ENCODE measurements at regions not wholly inside any gene's neighbourhood (a gene's known extent, or its start where the extent isn't known, plus 50 kb on each side); places are given as distances from the start of the nearest gene placed in this dataset.

GRCh38 chr6:20263059-20263458 is 50.8 kb upstream of the MBOAT1 start:
- Histone ChIP-seq H3K9me3 (peaks cover 0 to 5% of the 10 kb centered on the region in 2 donors), H3K4me1 (no peaks in the 10 kb centered on the region), H3K36me3 (no peaks in the 10 kb centered on the region), H3K27me3 (no peaks in the 10 kb centered on the region), H3K4me3 (no peak overlapping the region), H3K27ac (no peak overlapping the region)
- DNase-seq (ENCODE audit: low spot score in 2 of 2), result no peak
- intact Hi-C loops (cut with DNase I; ENCODE audit: low total_unique reads), result no loop called here
- TF ChIP-seq POLR2A (IDR thresholded peaks at IDR 0.05) (no peak), POLR2AphosphoS5 (IDR thresholded peaks at IDR 0.05) (no peak), CTCF (IDR thresholded peaks at IDR 0.05) (no peak)

GRCh38 chr6:20265842-20266241 is 53.6 kb upstream of the MBOAT1 start:
- intact Hi-C loops (cut with DNase I; ENCODE audit: low total_unique reads), result no loop called here
- H3K27ac ChIP-seq, result no peak overlapping the region

GRCh38 chr6:20266851-20267608 is 54.8 kb upstream of the MBOAT1 start:
- Histone ChIP-seq H3K4me3 (no peak overlapping the region), H3K4me1 (no peaks in the 10 kb centered on the region), H3K27ac (no peak overlapping the region), H3K27me3 (no peaks in the 10 kb centered on the region), H3K36me3 (no peaks in the 10 kb centered on the region), H3K9me3 (peaks cover 0 to 5% of the 10 kb centered on the region in 2 donors)
- DNase-seq (ENCODE audit: low spot score in 2 of 2), result no peak
- TF ChIP-seq CTCF (IDR thresholded peaks at IDR 0.05) (no peak), POLR2A (IDR thresholded peaks at IDR 0.05) (no peak), POLR2AphosphoS5 (IDR thresholded peaks at IDR 0.05) (no peak)
- intact Hi-C loops (cut with DNase I; ENCODE audit: low total_unique reads), result no loop called here

More at GRCh38 chr6:20265842-20266241, 53.6 kb upstream of the MBOAT1 start:
- DNase-seq (ENCODE audit: low spot score in 2 of 2), result no peak
- Histone ChIP-seq H3K4me3 (no peak overlapping the region), H3K4me1 (no peaks in the 10 kb centered on the region), H3K9me3 (peaks cover 0 to 5% of the 10 kb centered on the region in 2 donors), H3K36me3 (no peaks in the 10 kb centered on the region), H3K27me3 (no peaks in the 10 kb centered on the region)
- TF ChIP-seq CTCF (IDR thresholded peaks at IDR 0.05), result no peak
- TF ChIP-seq POLR2AphosphoS5 (IDR thresholded peaks at IDR 0.05), result no peak
- TF ChIP-seq POLR2A (IDR thresholded peaks at IDR 0.05), result no peak

DNA sequence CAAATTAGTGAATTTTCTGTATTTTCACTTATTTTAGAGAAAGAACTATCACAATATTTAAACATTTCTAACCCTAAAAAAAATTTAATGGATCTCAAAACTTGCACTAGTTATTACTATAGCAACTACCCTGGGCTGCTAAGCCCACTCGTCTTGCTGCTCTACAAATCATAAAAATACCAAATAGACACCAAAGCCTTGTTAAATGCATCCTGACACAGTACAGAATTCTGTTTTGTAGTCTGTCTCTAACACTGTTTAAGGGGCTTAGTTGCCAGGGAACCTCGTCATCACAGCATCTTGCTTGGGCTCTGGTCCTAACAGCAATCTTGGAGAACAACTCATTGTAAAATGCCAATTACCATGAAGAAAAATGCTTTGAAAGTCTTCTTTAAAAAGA is 56.9 kb upstream of the MBOAT1 start:
- Histone ChIP-seq H3K36me3 (no peaks in the 10 kb centered on the region), H3K9me3 (no peaks in the 10 kb centered on the region)

More for the DNA sequence above, 56.9 kb upstream of the MBOAT1 start:
- intact Hi-C loops (cut with DNase I; ENCODE audit: low total_unique reads), result no loop called here
- TF ChIP-seq POLR2AphosphoS5 (IDR thresholded peaks at IDR 0.05) (no peak), CTCF (IDR thresholded peaks at IDR 0.05) (no peak), POLR2A (IDR thresholded peaks at IDR 0.05) (no peak)
- Histone ChIP-seq H3K27ac (no peak overlapping the region), H3K4me1 (no peaks in the 10 kb centered on the region), H3K27me3 (no peaks in the 10 kb centered on the region), H3K4me3 (no peak overlapping the region)
- DNase-seq (ENCODE audit: low spot score in 2 of 2), result no peak

Measured in breast epithelium (tissue), 4 donors.